K562 (cell line): ENCODE measurements at regions not wholly inside any gene's neighbourhood (a gene's known extent, or its start where the extent isn't known, plus 50 kb on each side); places are given as distances from the start of the nearest gene placed in this dataset.
A peak's percentile ranks its signal among the peaks of the same experiment; 100 is the strongest.

Experiments
- ATF4 ChIP-seq: fragments of 450-650 bp; formaldehyde crosslinking; IDR thresholded peaks from 2 replicates; pipeline ENCODE4 v1.4.0; 2022; ENCODE audit warnings: mild to moderate bottlenecking, moderate library complexity
- CREB3 ChIP-seq: fragments of 450-650 bp; conservative IDR thresholded peaks from 2 replicates; pipeline ENCODE4 v1.6.1; 2016; ENCODE audit warnings: missing genetic modification characterization, low read depth, mild to moderate bottlenecking, missing compliant biosample characterization, moderate library complexity
- GATA2 ChIP-seq: sonication (generic); formaldehyde crosslinking; IDR thresholded peaks from 2 replicates; pipeline ENCODE4 v1.4.0; 2020; ENCODE audit warnings: mild to moderate bottlenecking, missing genetic modification reagents
- HIVEP1 ChIP-seq: fragments of 250-450 bp; sonication (Bioruptor Pico); IDR thresholded peaks from 2 replicates; pipeline ENCODE4 v1.4.0; 2020; ENCODE audit warnings: mild to moderate bottlenecking
- IRF2 ChIP-seq: sonication (generic); formaldehyde crosslinking; IDR thresholded peaks from 2 replicates; pipeline ENCODE4 v1.8.1; 2022; ENCODE audit warnings: mild to moderate bottlenecking, missing genetic modification reagents
- KLF10 ChIP-seq: fragments of 250-450 bp; sonication (Bioruptor Pico); IDR thresholded peaks from 2 replicates; pipeline ENCODE4 v1.6.1; 2021; ENCODE audit warnings: matching md5 sums
- MED1 ChIP-seq: sonication (generic); formaldehyde crosslinking; IDR thresholded peaks from 2 replicates; pipeline ENCODE4 v1.8.1; 2023; ENCODE audit warnings: missing genetic modification reagents, borderline replicate concordance
- MEF2D ChIP-seq: conservative IDR thresholded peaks from 2 replicates; pipeline ENCODE4 v1.6.1; 2016; ENCODE audit warnings: low read depth, missing genetic modification characterization, missing compliant biosample characterization
- MEIS2 ChIP-seq: fragments of 450-650 bp; IDR thresholded peaks from 2 replicates; pipeline ENCODE4 v1.6.1; 2014; ENCODE audit warnings: mild to moderate bottlenecking; ENCODE audit not compliant: partially characterized antibody
- NR2C2 ChIP-seq, 2 experiments: fragments of 200-800 bp in 1 of 2; sonication (Bioruptor generic) in 1 of 2; sonication (generic) in 1 of 2; formaldehyde crosslinking in 1 of 2; IDR thresholded peaks; 2 replicates each; pipeline versions ENCODE4 v1.6.1 to v1.8.0; 2016 to 2022; ENCODE audit warnings: mild to moderate bottlenecking in 1 of 2, missing compliant biosample characterization in 1 of 2, missing genetic modification characterization in 1 of 2, missing genetic modification reagents in 1 of 2
- PHB2 ChIP-seq: fragments of 450-650 bp; IDR thresholded peaks from 2 replicates; pipeline ENCODE4 v1.6.1; 2017; ENCODE audit warnings: low read depth
- PTBP1 ChIP-seq: fragments of 200-400 bp; formaldehyde crosslinking; IDR thresholded peaks from 2 replicates; pipeline ENCODE4 v1.6.1; 2017; ENCODE audit warnings: low read depth, low read length
- SOX6 ChIP-seq: fragments of 450-650 bp; IDR thresholded peaks from 2 replicates; pipeline ENCODE4 v1.6.1; 2014; ENCODE audit warnings: mild to moderate bottlenecking
- SPI1 ChIP-seq: IDR thresholded peaks from 2 replicates; pipeline ENCODE4 v1.6.1; 2011; ENCODE audit warnings: low read depth, low read length, control low read depth, borderline replicate concordance
- SREBF2 ChIP-seq: sonication (generic); formaldehyde crosslinking; IDR thresholded peaks from 2 replicates; pipeline ENCODE4 v1.4.0; 2020; ENCODE audit warnings: mild to moderate bottlenecking, missing genetic modification reagents
- SRF ChIP-seq, 2 experiments: fragments of 250-450, 450-650 bp in 1 of 2; sonication (Bioruptor Pico) in 1 of 2; sonication (generic) in 1 of 2; formaldehyde crosslinking; IDR thresholded peaks; 2 replicates each; pipeline versions ENCODE4 v1.5.0 to v1.5.1; 2020 to 2022; ENCODE audit warnings: mild to moderate bottlenecking in 1 of 2, missing genetic modification reagents in 1 of 2
- TEAD4 ChIP-seq, 2 experiments: sonication (generic) in 1 of 2; formaldehyde crosslinking in 1 of 2; IDR thresholded peaks; 2 replicates each; pipeline versions ENCODE4 v1.6.1 to v1.8.0; 2012 to 2022; ENCODE audit warnings: borderline replicate concordance in 1 of 2, inconsistent platforms in 1 of 2, low read length in 1 of 2, mild to moderate bottlenecking in 1 of 2, missing genetic modification reagents in 1 of 2
- U2AF2 ChIP-seq: fragments of 200-400 bp; formaldehyde crosslinking; optimal IDR thresholded peaks from 2 replicates; pipeline ENCODE3; 2017; ENCODE audit warnings: low read depth, mild to moderate bottlenecking, low read length
- YY1 ChIP-seq, 3 experiments: IDR thresholded peaks; 2 replicates each; pipeline ENCODE4 v1.6.1; 2011; ENCODE audit warnings: low read length in 2 of 3, mild to moderate bottlenecking in 2 of 3, moderate library complexity in 2 of 3, borderline replicate concordance in 1 of 3, control low read depth in 1 of 3, low read depth in 1 of 3; ENCODE audit not compliant: insufficient read depth in 3 of 3, insufficient replicate concordance in 2 of 3, control insufficient read depth in 1 of 3, insufficient read length in 1 of 3; ENCODE audit errors: extremely low read depth in 1 of 3
- ZNF24 ChIP-seq: fragments of 450-650 bp; IDR thresholded peaks from 2 replicates; pipeline ENCODE4 v1.6.1; 2016
- ZNF592 ChIP-seq: fragments of 450-650 bp; IDR thresholded peaks from 2 replicates; pipeline ENCODE4 v1.6.1; 2017; ENCODE audit warnings: antibody characterized with exemption, mild to moderate bottlenecking
- ZSCAN29 ChIP-seq: fragments of 450-650 bp; IDR thresholded peaks from 2 replicates; pipeline ENCODE4 v1.6.1; 2017

GRCh38 chr3:177483182-177483967 is 286.1 kb upstream of the TBL1XR1 start (continued):
- TF ChIP-seq ZNF592 (0 out of 2 replicates have a peak, but pooled peaks have one; percentile 10), ATF4 (CRISPR knock-in tag) (peak; percentile 33; the same call in 1 of the 2 replicates), SRF (CRISPR knock-in tag; IDR thresholded peaks at IDR 0.05) (no peak), KLF10 (CRISPR knock-in tag) (no peak), U2AF2 (no peak), PTBP1 (no peak), MEF2D (tag) (0 out of 2 replicates have a peak, but pooled peaks have one; percentile 34), MEIS2 (peak; percentile 81), MED1 (CRISPR knock-in tag) (no peak), IRF2 (CRISPR knock-in tag) (no peak), NR2C2 (CRISPR knock-in tag; IDR thresholded peaks at IDR 0.05) (no peak), NR2C2 (tag; IDR thresholded peaks at IDR 0.05) (no peak), YY1 (IDR thresholded peaks at IDR 0.05; ENCODE audit: borderline replicate concordance in 1 of 3, control insufficient read depth in 1 of 3, extremely low read depth in 1 of 3, insufficient read depth in 3 of 3, insufficient read length in 1 of 3, insufficient replicate concordance in 2 of 3, low read depth in 1 of 3, low read length in 2 of 3) (peak in 2 of 3 experiments; percentile 10 to 53), SPI1 (peak; percentile 87), ZNF24 (no peak), TEAD4 (IDR thresholded peaks at IDR 0.05; ENCODE audit: low read length) (peak; percentile 92), TEAD4 (CRISPR knock-in tag; IDR thresholded peaks at IDR 0.05; ENCODE audit: borderline replicate concordance) (no peak), HIVEP1 (CRISPR knock-in tag) (no peak), CREB3 (tag) (no peak), GATA2 (peak; percentile 86), PHB2 (0 out of 2 replicates have a peak, but pooled peaks have one; percentile 43), SOX6 (peak; percentile 85), ZSCAN29 (no peak), SREBF2 (CRISPR knock-in tag) (no peak)
